H1 (cell line): ENCODE measurements at regions not wholly inside any gene's neighbourhood (a gene's known extent, or its start where the extent isn't known, plus 50 kb on each side); places are given as distances from the start of the nearest gene placed in this dataset.

ENCODE experiments used
- CTCF ChIA-PET: fragments of 300-600 bp; sonication (Branson Sonifier 250); formaldehyde crosslinking; loops from one replicate; lab custom pipeline; 2021; ENCODE audit not compliant: partially characterized antibody; lab: Charles Lee
- POLR2A ChIA-PET: fragments of 300-600 bp; sonication (Branson Sonifier 250); formaldehyde crosslinking; loops from one replicate; lab custom pipeline; 2021; ENCODE audit warnings: inconsistent platforms; ENCODE audit not compliant: partially characterized antibody; lab: Charles Lee
- DNase-seq, 2 experiments: peaks; one replicate each; pipeline versions ENCODE4 v3.0.0 to v3.0.0-alpha.2; 2010 to 2022; ENCODE audit warnings: low spot score in 2 of 2, low read depth in 1 of 2, mixed read lengths in 1 of 2
- FAIRE-seq: peaks from 2 replicates; lab custom pipeline; 2011; peaks lifted over from hg19 to GRCh38; lab: Jason Lieb, UNC
- H2AFZ ChIP-seq: 2 replicates; pipeline ENCODE4 v1.8.1; 2012; ENCODE audit warnings: low read length, inconsistent platforms
- H2AK5ac ChIP-seq: 2 replicates; pipeline ENCODE4 v1.6.1; 2013; ENCODE audit warnings: low read depth, low read length
- H2BK120ac ChIP-seq: replicated peaks from 2 replicates; pipeline ENCODE3; 2013; ENCODE audit warnings: low read depth, low read length, inconsistent platforms
- H2BK12ac ChIP-seq: 2 replicates; pipeline ENCODE4 v1.6.1; 2013; ENCODE audit warnings: low read depth, low read length
- H2BK15ac ChIP-seq: 2 replicates; pipeline ENCODE4 v1.6.1; 2013; ENCODE audit warnings: low read length
- H2BK20ac ChIP-seq: 2 replicates; pipeline ENCODE4 v1.6.1; 2013; ENCODE audit warnings: low read length
- H2BK5ac ChIP-seq: 2 replicates; pipeline ENCODE4 v1.6.1; 2013; ENCODE audit warnings: low read depth, low read length
- H3K14ac ChIP-seq: 2 replicates; pipeline ENCODE4 v1.6.1; 2013; ENCODE audit warnings: inconsistent platforms; ENCODE audit not compliant: insufficient read length
- H3K18ac ChIP-seq: 2 replicates; pipeline ENCODE4 v1.6.1; 2013; ENCODE audit warnings: low read length; ENCODE audit errors: extremely low read depth
- H3K23ac ChIP-seq: 2 replicates; pipeline ENCODE4 v1.6.1; 2013; ENCODE audit warnings: inconsistent platforms; ENCODE audit not compliant: insufficient read length
- H3K23me2 ChIP-seq: 2 replicates; pipeline ENCODE4 v1.6.1; 2013; ENCODE audit warnings: low read depth, low read length
- H3K27ac ChIP-seq: 2 replicates; pipeline ENCODE4 v1.6.1; 2011; ENCODE audit warnings: low read depth, low read length, inconsistent platforms
- H3K27me3 ChIP-seq, 4 experiments: replicated peaks in 1 of 4; 1 replicate in 1 of 4; 2 replicates in 3 of 4; pipeline versions ENCODE4 v1.6.1 to v1.8.1; 2011 to 2013; ENCODE audit warnings: low read length in 3 of 4, mild to moderate bottlenecking in 3 of 4, inconsistent platforms in 2 of 4, mixed read lengths in 2 of 4, moderate library complexity in 1 of 4; ENCODE audit not compliant: control insufficient read depth in 3 of 4, insufficient read depth in 3 of 4; ENCODE audit errors: extremely low read depth in 1 of 4
- H3K36me3 ChIP-seq, 4 experiments: 2 replicates each; pipeline versions ENCODE4 v1.6.1 to v1.8.1; 2011 to 2013; ENCODE audit warnings: mild to moderate bottlenecking in 4 of 4, low read length in 3 of 4, moderate library complexity in 2 of 4, control low read depth in 1 of 4, inconsistent platforms in 1 of 4; ENCODE audit not compliant: insufficient read depth in 4 of 4, control insufficient read depth in 2 of 4
- H3K4ac ChIP-seq: replicated peaks from 2 replicates; pipeline ENCODE3; 2013; ENCODE audit warnings: low read length, low read depth, mixed read lengths, inconsistent platforms; ENCODE audit not compliant: insufficient read length
- H3K4me1 ChIP-seq, 4 experiments: replicated peaks in 1 of 4; 1 replicate in 1 of 4; 2 replicates in 3 of 4; pipeline versions ENCODE4 v1.6.1 to v1.8.1; 2011 to 2013; ENCODE audit warnings: low read length in 3 of 4, inconsistent platforms in 2 of 4, mixed read lengths in 1 of 4; ENCODE audit not compliant: insufficient read depth in 4 of 4, control insufficient read depth in 3 of 4
- H3K4me2 ChIP-seq, 2 experiments: 2 replicates each; pipeline versions ENCODE4 v1.6.1 to v1.8.1; 2011 to 2013; ENCODE audit warnings: low read depth in 2 of 2, low read length in 2 of 2, control low read depth in 1 of 2, inconsistent platforms in 1 of 2, mild to moderate bottlenecking in 1 of 2; ENCODE audit not compliant: insufficient read depth in 1 of 2
- H3K4me3 ChIP-seq, 4 experiments: fragments of 200-600, 300-600 bp in 1 of 4; sonication (generic), shearing (Covaris generic), sonication (Bioruptor Twin) in 1 of 4; 2 replicates each; pipeline versions ENCODE4 v1.5.1 to v1.8.1; 2011 to 2016; ENCODE audit warnings: low read length in 4 of 4, low read depth in 3 of 4, control low read depth in 2 of 4, inconsistent platforms in 2 of 4, mild to moderate bottlenecking in 2 of 4, mixed read lengths in 1 of 4, moderate library complexity in 1 of 4; ENCODE audit not compliant: insufficient read depth in 2 of 4; ENCODE audit errors: extremely low read depth in 1 of 4
- H3K56ac ChIP-seq: replicated peaks from 2 replicates; pipeline ENCODE3; 2013; ENCODE audit warnings: low read depth, mild to moderate bottlenecking, mixed read lengths, low read length, inconsistent platforms; ENCODE audit not compliant: insufficient read length
- H3K79me1 ChIP-seq: 2 replicates; pipeline ENCODE4 v1.6.1; 2013; ENCODE audit warnings: low read depth, low read length, control low read depth
- H3K79me2 ChIP-seq, 2 experiments: 2 replicates each; pipeline versions ENCODE4 v1.6.1 to v1.8.1; 2012 to 2013; ENCODE audit warnings: low read length in 2 of 2, mild to moderate bottlenecking in 2 of 2, inconsistent platforms in 1 of 2; ENCODE audit not compliant: insufficient read depth in 2 of 2, control insufficient read depth in 1 of 2
- H3K9ac ChIP-seq, 4 experiments: replicated peaks in 1 of 4; 1 replicate in 1 of 4; 2 replicates in 3 of 4; pipeline versions ENCODE4 v1.6.1 to v1.8.1; 2011 to 2013; ENCODE audit warnings: low read depth in 3 of 4, low read length in 3 of 4, control low read depth in 2 of 4, mild to moderate bottlenecking in 2 of 4, moderate library complexity in 2 of 4, inconsistent platforms in 1 of 4; ENCODE audit errors: extremely low read depth in 1 of 4
- H3K9me3 ChIP-seq, 2 experiments: 2 replicates each; pipeline versions ENCODE4 v1.6.1 to v1.8.1; 2012 to 2013; ENCODE audit warnings: mild to moderate bottlenecking in 2 of 2, moderate library complexity in 2 of 2, control low read depth in 1 of 2, inconsistent platforms in 1 of 2, low read depth in 1 of 2, low read length in 1 of 2, mixed read lengths in 1 of 2; ENCODE audit not compliant: insufficient read depth in 2 of 2
- H4K20me1 ChIP-seq, 2 experiments: replicated peaks in 1 of 2; 2 replicates each; pipeline versions ENCODE3 to v1.8.1; 2011 to 2013; ENCODE audit warnings: inconsistent platforms in 2 of 2, low read length in 2 of 2, mild to moderate bottlenecking in 1 of 2; ENCODE audit not compliant: insufficient read depth in 2 of 2, control insufficient read depth in 1 of 2
- H4K5ac ChIP-seq: 2 replicates; pipeline ENCODE4 v1.6.1; 2013; ENCODE audit warnings: low read length, low read depth, mixed read lengths, inconsistent platforms; ENCODE audit not compliant: insufficient read length
- H4K8ac ChIP-seq: 2 replicates; pipeline ENCODE4 v1.8.0; 2013; ENCODE audit warnings: mild to moderate bottlenecking, moderate library complexity, low read length, inconsistent platforms; ENCODE audit not compliant: insufficient read depth; ENCODE audit errors: extremely low read depth
- H4K91ac ChIP-seq: replicated peaks from 2 replicates; pipeline ENCODE3; 2013; ENCODE audit warnings: low read length, mixed read lengths, inconsistent platforms; ENCODE audit not compliant: insufficient read length
- CBX5 ChIP-seq: fragments of 300-800, 300-1000 bp; sonication (generic); IDR thresholded peaks from 2 replicates; pipeline ENCODE4 v1.7.1; 2016; ENCODE audit warnings: antibody characterized with exemption, low read length, low read depth
- CBX8 ChIP-seq: fragments of 300-800, 300-1000 bp; sonication (generic); IDR thresholded peaks from 2 replicates; pipeline ENCODE4 v1.7.1; 2016; ENCODE audit warnings: low read depth, low read length, borderline replicate concordance
- CHD2 ChIP-seq: IDR thresholded peaks from 2 replicates; pipeline ENCODE4 v1.6.1; 2012; ENCODE audit warnings: low read length, improper control_type of control experiment
- CREB1 ChIP-seq: IDR thresholded peaks from 2 replicates; pipeline ENCODE4 v1.6.1; 2012; ENCODE audit warnings: inconsistent platforms
- RBBP5 ChIP-seq: IDR thresholded peaks from 2 replicates; pipeline ENCODE4 v1.7.1; 2012; ENCODE audit warnings: low read depth, mild to moderate bottlenecking, inconsistent platforms, low read length, moderate library complexity, borderline replicate concordance
- RXRA ChIP-seq: IDR thresholded peaks from 2 replicates; pipeline ENCODE4 v1.6.1; 2011; ENCODE audit warnings: low read depth, mild to moderate bottlenecking, low read length, moderate library complexity; ENCODE audit not compliant: insufficient read depth
- TCF12 ChIP-seq: IDR thresholded peaks from 2 replicates; pipeline ENCODE4 v1.6.1; 2011; ENCODE audit warnings: low read depth, mild to moderate bottlenecking, low read length
- TEAD4 ChIP-seq: IDR thresholded peaks from 2 replicates; pipeline ENCODE4 v1.6.1; 2012; ENCODE audit warnings: low read depth, low read length, inconsistent platforms, mixed read lengths
- WGBS, 2 experiments: shearing (Covaris generic) in 1 of 2; methylation state at CpG; one replicate each; pipeline versions ENCODE4 v1.1.6 to v1.1.7; 2013 to 2015; ENCODE audit warnings: low lambda C conversion rate in 2 of 2, mixed read lengths in 2 of 2, inconsistent platforms in 1 of 2, low coverage in 1 of 2, missing lambda C conversion rate in 1 of 2; ENCODE audit not compliant: insufficient replicate concordance in 2 of 2, insufficient coverage in 1 of 2, insufficient read length in 1 of 2; ENCODE audit errors: extremely low coverage in 1 of 2, missing lambda C conversion rate in 1 of 2; 5-methylcytosine and 5-hydroxymethylcytosine counted together
- TF ChIP-seq, protein P1 (sequence below): IDR thresholded peaks from 2 replicates; pipeline ENCODE4 v1.6.1; 2011; ENCODE audit warnings: low read depth, mild to moderate bottlenecking, low read length; ENCODE audit not compliant: insufficient read depth

- no peak overlapping the region for H3K23ac ChIP-seq
- H3K9me3 ChIP-seq = peaks cover 54 to 78% of the 10 kb centered on the region in 2 experiments
- H3K23me2 ChIP-seq = no peaks in the 10 kb centered on the region
- H2BK12ac ChIP-seq = no peak overlapping the region
- POLR2A ChIA-PET = no interaction called here
- no peaks in the 10 kb centered on the region for H3K4me1 ChIP-seq
- H3K79me1 ChIP-seq = no peaks in the 10 kb centered on the region
- no peak overlapping the region for H3K27ac ChIP-seq
- no peak overlapping the region for H4K8ac ChIP-seq
- H3K9ac ChIP-seq = no peak overlapping the region
- no peak overlapping the region for H2BK120ac ChIP-seq
- 76% methylated on average over 3 of the region's 3 CpGs; no CpG with 5 or more reads in 1 of the 2 experiments for WGBS, 2 experiments
- H4K5ac ChIP-seq = no peak overlapping the region
- no peak overlapping the region for H3K14ac ChIP-seq
- no peaks in the 10 kb centered on the region for H4K20me1 ChIP-seq
- no peak overlapping the region for H2BK20ac ChIP-seq
- no peak overlapping the region for H2AK5ac ChIP-seq
- H3K36me3 ChIP-seq = peaks cover 0 to 4% (median 0%) of the 10 kb centered on the region in 4 experiments; a peak in 1 of 8 replicates
- DNase-seq (no peak), FAIRE-seq (no peak)
- no peaks in the 10 kb centered on the region for H3K79me2 ChIP-seq
- H3K27me3 ChIP-seq = no peaks in the 10 kb centered on the region
- CTCF ChIA-PET = no interaction called here
- TF ChIP-seq RBBP5 (no peak), TCF12 (no peak), CBX5 (no peak), TEAD4 (no peak), CREB1 (no peak), RXRA (no peak), CHD2 (no peak), CBX8 (no peak)
- TF ChIP-seq, protein P1, sequence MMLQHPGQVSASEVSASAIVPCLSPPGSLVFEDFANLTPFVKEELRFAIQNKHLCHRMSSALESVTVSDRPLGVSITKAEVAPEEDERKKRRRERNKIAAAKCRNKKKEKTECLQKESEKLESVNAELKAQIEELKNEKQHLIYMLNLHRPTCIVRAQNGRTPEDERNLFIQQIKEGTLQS = no peak
- no peak overlapping the region for H2AFZ ChIP-seq
- no peak overlapping the region for H3K56ac ChIP-seq
- H3K18ac ChIP-seq = no peak overlapping the region
- H3K4me3 ChIP-seq = no peak overlapping the region
- H4K91ac ChIP-seq = no peak overlapping the region
- H3K4me2 ChIP-seq = no peak overlapping the region
- H3K4ac ChIP-seq = no peak overlapping the region
- no peak overlapping the region for H2BK5ac ChIP-seq
- no peak overlapping the region for H2BK15ac ChIP-seq
These were observed 740.9 kb upstream of the TPTE start for GRCh38 chr21:9780441-9780937.
